ENCODE measurements at regions not wholly inside any gene's neighbourhood (a gene's known extent, or its start where the extent isn't known, plus 50 kb on each side); places are given as distances from the start of the nearest gene placed in this dataset.

DNA sequence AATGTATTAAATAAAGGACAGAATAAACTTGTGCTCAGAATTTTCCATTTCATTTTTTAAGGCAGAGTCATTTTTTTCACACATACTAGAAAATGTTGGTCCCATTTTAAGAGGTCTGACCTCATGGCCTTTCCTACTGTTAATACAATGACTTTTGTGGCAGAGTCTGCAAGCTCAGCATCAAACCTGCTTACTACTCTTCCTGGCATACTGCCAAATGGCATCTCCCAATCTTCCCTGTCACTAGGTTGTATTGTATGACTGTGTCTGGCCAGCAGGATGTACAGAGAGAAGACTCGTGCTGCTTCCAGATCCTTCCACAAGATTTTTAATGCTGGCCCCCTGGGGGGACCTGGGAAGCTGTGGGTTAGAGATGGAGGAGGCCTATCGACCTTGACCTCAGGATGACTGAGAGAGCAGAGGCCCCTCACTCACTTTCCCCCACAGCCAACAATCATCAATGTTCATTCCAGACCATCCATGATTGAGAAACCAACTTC, 64.7 kb downstream of the BARX1 start:
- intact Hi-C loops (cut with micrococcal nuclease): no loop called here
- DNase-seq: no peak
- CTCF ChIA-PET: no interaction called here
- POLR2A ChIA-PET: no interaction called here
- H3K4me1 Mint-ChIP-seq: no peaks in the 10 kb centered on the region
- Histone ChIP-seq H3K9ac (ENCODE audit: low read length) (no peak overlapping the region), H2AFZ (ENCODE audit: insufficient read depth, low read depth, low read length, poor library complexity, severe bottlenecking) (no peak overlapping the region), H3K27ac (ENCODE audit: low read length in 2 of 2) (no peak overlapping the region), H3K4me3 (ENCODE audit: control extremely low read depth in 1 of 5, extremely low read depth in 1 of 5, insufficient read depth in 1 of 5, low read depth in 2 of 5, low read length in 4 of 5) (no peak overlapping the region), H3K4me2 (replicated peaks; ENCODE audit: low read depth, low read length, poor library complexity, severe bottlenecking) (no peak overlapping the region), H4K20me1 (ENCODE audit: control insufficient read depth, insufficient read depth, low read length, poor library complexity, severe bottlenecking) (no peaks in the 10 kb centered on the region), H3K36me3 (replicated peaks in 1 of 2; ENCODE audit: control extremely low read depth in 1 of 2, control insufficient read depth in 1 of 2, extremely low read depth in 1 of 2, insufficient read depth in 2 of 2, low read length in 1 of 2) (no peaks in the 10 kb centered on the region), H3K79me2 (ENCODE audit: control insufficient read depth, insufficient read depth, low read length) (no peaks in the 10 kb centered on the region), H3K9me3 (ENCODE audit: control extremely low read depth in 1 of 3, control insufficient read depth in 2 of 3, insufficient read depth in 1 of 3, low read length in 2 of 3) (peaks cover 0 to 27% (median 5%) of the 10 kb centered on the region in 3 donors), H3K27me3 (replicated peaks in 1 of 4; ENCODE audit: control extremely low read depth in 1 of 4, control insufficient read depth in 3 of 4, insufficient read depth in 4 of 4, low read length in 3 of 4) (peaks cover 0 to 2% (median 0%) of the 10 kb centered on the region in 4 experiments), H3K4me1 (ENCODE audit: control insufficient read depth in 2 of 2, insufficient read depth in 2 of 2, low read length in 2 of 2) (no peaks in the 10 kb centered on the region)
- peaks cover 12% of the 10 kb centered on the region for H3K27me3 Mint-ChIP-seq
- H3K27ac Mint-ChIP-seq: no peak overlapping the region
- H3K4me3 Mint-ChIP-seq: no peak overlapping the region
- no peak for ATAC-seq (ENCODE audit: low read depth)
- peaks cover 3% of the 10 kb centered on the region for H3K9me3 Mint-ChIP-seq (ENCODE audit: insufficient read depth)
- TF ChIP-seq, protein P1, sequence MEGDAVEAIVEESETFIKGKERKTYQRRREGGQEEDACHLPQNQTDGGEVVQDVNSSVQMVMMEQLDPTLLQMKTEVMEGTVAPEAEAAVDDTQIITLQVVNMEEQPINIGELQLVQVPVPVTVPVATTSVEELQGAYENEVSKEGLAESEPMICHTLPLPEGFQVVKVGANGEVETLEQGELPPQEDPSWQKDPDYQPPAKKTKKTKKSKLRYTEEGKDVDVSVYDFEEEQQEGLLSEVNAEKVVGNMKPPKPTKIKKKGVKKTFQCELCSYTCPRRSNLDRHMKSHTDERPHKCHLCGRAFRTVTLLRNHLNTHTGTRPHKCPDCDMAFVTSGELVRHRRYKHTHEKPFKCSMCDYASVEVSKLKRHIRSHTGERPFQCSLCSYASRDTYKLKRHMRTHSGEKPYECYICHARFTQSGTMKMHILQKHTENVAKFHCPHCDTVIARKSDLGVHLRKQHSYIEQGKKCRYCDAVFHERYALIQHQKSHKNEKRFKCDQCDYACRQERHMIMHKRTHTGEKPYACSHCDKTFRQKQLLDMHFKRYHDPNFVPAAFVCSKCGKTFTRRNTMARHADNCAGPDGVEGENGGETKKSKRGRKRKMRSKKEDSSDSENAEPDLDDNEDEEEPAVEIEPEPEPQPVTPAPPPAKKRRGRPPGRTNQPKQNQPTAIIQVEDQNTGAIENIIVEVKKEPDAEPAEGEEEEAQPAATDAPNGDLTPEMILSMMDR (IDR thresholded peaks at IDR 0.05): no peak
- TF ChIP-seq EZH2 (IDR thresholded peaks at IDR 0.05; ENCODE audit: borderline replicate concordance, insufficient read depth, low read depth, low read length, poor library complexity, severe bottlenecking): no peak
- no CpG with 5 or more reads among the region's 2 CpGs for WGBS (ENCODE audit: insufficient coverage)

DNA sequence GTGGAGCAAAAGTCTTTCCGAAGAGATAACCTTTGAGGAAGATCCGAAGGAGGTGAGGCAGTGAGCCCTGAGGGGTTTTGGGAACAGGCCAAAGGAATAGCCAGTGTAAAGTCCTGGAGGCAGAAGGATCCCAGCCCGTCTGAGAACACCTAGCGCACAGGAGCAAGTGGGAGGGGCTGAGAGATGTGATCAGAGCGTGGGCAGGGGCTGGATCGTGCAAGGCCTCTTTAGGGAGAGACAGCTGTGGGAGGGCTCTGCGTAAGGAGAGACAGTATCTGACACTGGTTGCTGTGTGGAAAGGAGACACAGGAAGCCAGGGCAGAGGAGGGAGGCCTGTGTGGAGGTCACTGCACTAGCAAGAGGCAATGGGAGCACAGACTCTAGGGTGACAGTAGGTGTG, 68.2 kb downstream of the BARX1 start:
- Mint-ChIP-seq H3K4me1 (no peaks in the 10 kb centered on the region), H3K4me3 (no peak overlapping the region), H3K27ac (no peak overlapping the region), H3K27me3 (peaks cover 23% of the 10 kb centered on the region), H3K9me3 (ENCODE audit: insufficient read depth) (no peaks in the 10 kb centered on the region)
- DNase-seq (no peak), ATAC-seq (ENCODE audit: low read depth) (no peak)
- Histone ChIP-seq H3K27ac (ENCODE audit: low read length in 2 of 2) (no peak overlapping the region), H3K4me2 (replicated peaks; ENCODE audit: low read depth, low read length, poor library complexity, severe bottlenecking) (no peak overlapping the region), H2AFZ (ENCODE audit: insufficient read depth, low read depth, low read length, poor library complexity, severe bottlenecking) (no peak overlapping the region), H3K9me3 (ENCODE audit: control extremely low read depth in 1 of 3, control insufficient read depth in 2 of 3, insufficient read depth in 1 of 3, low read length in 2 of 3) (peaks cover 0 to 8% (median 0%) of the 10 kb centered on the region in 3 donors), H3K4me1 (ENCODE audit: control insufficient read depth in 2 of 2, insufficient read depth in 2 of 2, low read length in 2 of 2) (no peaks in the 10 kb centered on the region), H3K79me2 (ENCODE audit: control insufficient read depth, insufficient read depth, low read length) (no peaks in the 10 kb centered on the region), H3K4me3 (ENCODE audit: control extremely low read depth in 1 of 5, extremely low read depth in 1 of 5, insufficient read depth in 1 of 5, low read depth in 2 of 5, low read length in 4 of 5) (no peak overlapping the region), H3K36me3 (replicated peaks in 1 of 2; ENCODE audit: control extremely low read depth in 1 of 2, control insufficient read depth in 1 of 2, extremely low read depth in 1 of 2, insufficient read depth in 2 of 2, low read length in 1 of 2) (no peaks in the 10 kb centered on the region), H3K9ac (ENCODE audit: low read length) (no peak overlapping the region), H4K20me1 (ENCODE audit: control insufficient read depth, insufficient read depth, low read length, poor library complexity, severe bottlenecking) (no peaks in the 10 kb centered on the region), H3K27me3 (replicated peaks in 1 of 4; ENCODE audit: control extremely low read depth in 1 of 4, control insufficient read depth in 3 of 4, insufficient read depth in 4 of 4, low read length in 3 of 4) (peaks cover 0 to 2% (median 0%) of the 10 kb centered on the region in 4 experiments)
- WGBS (ENCODE audit: insufficient coverage): 78% methylated on average over 7 of the region's 7 CpGs
- CTCF ChIA-PET: no interaction called here
- POLR2A ChIA-PET: no interaction called here
- intact Hi-C loops (cut with micrococcal nuclease): no loop called here
- TF ChIP-seq, protein P1 (IDR thresholded peaks at IDR 0.05): no peak
- TF ChIP-seq EZH2 (IDR thresholded peaks at IDR 0.05; ENCODE audit: borderline replicate concordance, insufficient read depth, low read depth, low read length, poor library complexity, severe bottlenecking): no peak

All from B cell (primary cell).